ENCODE measurements at regions not wholly inside any gene's neighbourhood (a gene's known extent, or its start where the extent isn't known, plus 50 kb on each side); places are given as distances from the start of the nearest gene placed in this dataset.

DNA sequence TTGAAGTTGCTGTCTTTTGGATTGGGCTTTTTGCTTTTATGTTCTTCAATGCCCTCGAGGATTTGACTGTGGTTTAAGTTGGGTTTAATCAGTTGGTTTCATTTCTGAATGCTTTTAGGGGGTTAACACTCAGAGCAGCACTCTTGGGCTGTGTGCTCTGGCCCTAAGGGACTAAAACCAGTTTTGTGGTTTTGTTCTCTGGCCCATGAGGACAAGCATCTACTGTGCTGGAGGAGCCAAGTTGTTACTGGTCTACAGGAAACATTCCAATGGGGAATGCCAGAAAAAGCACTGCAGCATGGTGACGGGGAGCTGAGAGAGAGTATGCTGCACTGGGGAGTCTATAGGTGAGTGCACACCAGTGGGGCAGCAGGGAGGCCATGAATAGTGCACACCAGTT is 596.9 kb downstream of the ZBBX start (continued):
- TF ChIP-seq TAF1 (IDR thresholded peaks at IDR 0.05; ENCODE audit: borderline replicate concordance, low read depth, low read length) = no peak

GRCh38 chr3:166764698-166765318 is 615.3 kb downstream of the ZBBX start:
- WGBS (ENCODE audit: low lambda C conversion rate) = 13% methylated on average over 3 of the region's 5 CpGs
- H3F3A ChIP-seq (replicated peaks; ENCODE audit: insufficient read depth) = no peaks in the 10 kb centered on the region
- no peaks in the 10 kb centered on the region for H3K9me3 ChIP-seq
- no peaks in the 10 kb centered on the region for H3K27me3 ChIP-seq (ENCODE audit: insufficient read depth)
- no peaks in the 10 kb centered on the region for H3K36me3 ChIP-seq (replicated peaks in 1 of 2; ENCODE audit: control insufficient read depth in 1 of 2, insufficient read depth in 2 of 2, low read length in 1 of 2)
- H3K27ac ChIP-seq (ENCODE audit: low read depth in 2 of 2, low read length in 1 of 2) = no peak overlapping the region
- CTCF ChIA-PET = no interaction called here
- no peak overlapping the region for H3K4me3 ChIP-seq (ENCODE audit: low read depth in 2 of 2, low read length in 1 of 2)
- no peaks in the 10 kb centered on the region for H3K4me1 ChIP-seq (ENCODE audit: control insufficient read depth in 1 of 2, insufficient read depth in 2 of 2, low read depth in 1 of 2, low read length in 1 of 2)
- H3K9me2 ChIP-seq = no peaks in the 10 kb centered on the region
- TF ChIP-seq, protein P1, sequence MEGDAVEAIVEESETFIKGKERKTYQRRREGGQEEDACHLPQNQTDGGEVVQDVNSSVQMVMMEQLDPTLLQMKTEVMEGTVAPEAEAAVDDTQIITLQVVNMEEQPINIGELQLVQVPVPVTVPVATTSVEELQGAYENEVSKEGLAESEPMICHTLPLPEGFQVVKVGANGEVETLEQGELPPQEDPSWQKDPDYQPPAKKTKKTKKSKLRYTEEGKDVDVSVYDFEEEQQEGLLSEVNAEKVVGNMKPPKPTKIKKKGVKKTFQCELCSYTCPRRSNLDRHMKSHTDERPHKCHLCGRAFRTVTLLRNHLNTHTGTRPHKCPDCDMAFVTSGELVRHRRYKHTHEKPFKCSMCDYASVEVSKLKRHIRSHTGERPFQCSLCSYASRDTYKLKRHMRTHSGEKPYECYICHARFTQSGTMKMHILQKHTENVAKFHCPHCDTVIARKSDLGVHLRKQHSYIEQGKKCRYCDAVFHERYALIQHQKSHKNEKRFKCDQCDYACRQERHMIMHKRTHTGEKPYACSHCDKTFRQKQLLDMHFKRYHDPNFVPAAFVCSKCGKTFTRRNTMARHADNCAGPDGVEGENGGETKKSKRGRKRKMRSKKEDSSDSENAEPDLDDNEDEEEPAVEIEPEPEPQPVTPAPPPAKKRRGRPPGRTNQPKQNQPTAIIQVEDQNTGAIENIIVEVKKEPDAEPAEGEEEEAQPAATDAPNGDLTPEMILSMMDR (IDR thresholded peaks at IDR 0.05) = no peak
- TF ChIP-seq TEAD4 (IDR thresholded peaks at IDR 0.05; ENCODE audit: borderline replicate concordance, insufficient read depth) (no peak), RAD21 (IDR thresholded peaks at IDR 0.05; ENCODE audit: low read length) (no peak), MXI1 (IDR thresholded peaks at IDR 0.05; ENCODE audit: low read depth, low read length) (no peak), FOXM1 (IDR thresholded peaks at IDR 0.05; ENCODE audit: low read depth) (no peak), JUND (IDR thresholded peaks at IDR 0.05) (no peak), SIN3A (IDR thresholded peaks at IDR 0.05; ENCODE audit: borderline replicate concordance, low read depth, low read length) (no peak), FOSL2 (IDR thresholded peaks at IDR 0.05; ENCODE audit: borderline replicate concordance, low read depth) (no peak), RXRA (IDR thresholded peaks at IDR 0.05; ENCODE audit: borderline replicate concordance, low read depth) (no peak), RFX5 (IDR thresholded peaks at IDR 0.05; ENCODE audit: low read length) (no peak), RCOR1 (IDR thresholded peaks at IDR 0.05; ENCODE audit: low read length) (no peak), MEF2A (IDR thresholded peaks at IDR 0.05; ENCODE audit: borderline replicate concordance, low read depth) (no peak), EP300 (IDR thresholded peaks at IDR 0.05; ENCODE audit: borderline replicate concordance in 1 of 2, low read depth in 1 of 2, low read length in 1 of 2) (no peak), NFIC (IDR thresholded peaks at IDR 0.05; ENCODE audit: borderline replicate concordance) (no peak), TAF1 (IDR thresholded peaks at IDR 0.05; ENCODE audit: borderline replicate concordance, low read depth, low read length) (no peak)
- TF ChIP-seq, protein P2, sequence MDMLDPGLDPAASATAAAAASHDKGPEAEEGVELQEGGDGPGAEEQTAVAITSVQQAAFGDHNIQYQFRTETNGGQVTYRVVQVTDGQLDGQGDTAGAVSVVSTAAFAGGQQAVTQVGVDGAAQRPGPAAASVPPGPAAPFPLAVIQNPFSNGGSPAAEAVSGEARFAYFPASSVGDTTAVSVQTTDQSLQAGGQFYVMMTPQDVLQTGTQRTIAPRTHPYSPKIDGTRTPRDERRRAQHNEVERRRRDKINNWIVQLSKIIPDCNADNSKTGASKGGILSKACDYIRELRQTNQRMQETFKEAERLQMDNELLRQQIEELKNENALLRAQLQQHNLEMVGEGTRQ (IDR thresholded peaks at IDR 0.05; ENCODE audit: borderline replicate concordance, low read depth, low read length) = no peak
- TF ChIP-seq, protein P3, sequence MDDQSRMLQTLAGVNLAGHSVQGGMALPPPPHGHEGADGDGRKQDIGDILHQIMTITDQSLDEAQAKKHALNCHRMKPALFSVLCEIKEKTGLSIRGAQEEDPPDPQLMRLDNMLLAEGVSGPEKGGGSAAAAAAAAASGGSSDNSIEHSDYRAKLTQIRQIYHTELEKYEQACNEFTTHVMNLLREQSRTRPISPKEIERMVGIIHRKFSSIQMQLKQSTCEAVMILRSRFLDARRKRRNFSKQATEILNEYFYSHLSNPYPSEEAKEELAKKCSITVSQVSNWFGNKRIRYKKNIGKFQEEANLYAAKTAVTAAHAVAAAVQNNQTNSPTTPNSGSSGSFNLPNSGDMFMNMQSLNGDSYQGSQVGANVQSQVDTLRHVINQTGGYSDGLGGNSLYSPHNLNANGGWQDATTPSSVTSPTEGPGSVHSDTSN (IDR thresholded peaks at IDR 0.05) = no peak
- H3K4me2 ChIP-seq = no peak overlapping the region
- H3K79me2 ChIP-seq (ENCODE audit: insufficient read depth) = no peaks in the 10 kb centered on the region
- DNase-seq = no peak
- H2AFZ ChIP-seq (ENCODE audit: low read depth) = no peak overlapping the region
- no peak overlapping the region for H3K9ac ChIP-seq
- no peaks in the 10 kb centered on the region for H4K20me1 ChIP-seq (ENCODE audit: insufficient read depth)
- POLR2A ChIA-PET = no interaction called here
